Neuron (in vitro differentiated cells): ENCODE measurements at regions not wholly inside any gene's neighbourhood (a gene's known extent, or its start where the extent isn't known, plus 50 kb on each side); places are given as distances from the start of the nearest gene placed in this dataset.
"Not testable (repeated sequence)": the region's sequence is repeated elsewhere in the genome, so short reads cannot be mapped to it uniquely, and the experiment has no call there.

Experiments
- H2AFZ ChIP-seq: one replicate; pipeline ENCODE4 v1.6.1; 2013; ENCODE audit warnings: low read depth, mild to moderate bottlenecking, inconsistent platforms, low read length, moderate library complexity
- H3K27me3 ChIP-seq: one replicate; pipeline ENCODE4 v1.6.1; 2013; ENCODE audit warnings: low read length; ENCODE audit not compliant: insufficient read depth
- H3K36me3 ChIP-seq: one replicate; pipeline ENCODE4 v1.6.1; 2013; ENCODE audit warnings: low read length; ENCODE audit not compliant: insufficient read depth
- H3K4me1 ChIP-seq: one replicate; pipeline ENCODE4 v1.6.1; 2013; ENCODE audit warnings: low read length; ENCODE audit not compliant: insufficient read depth
- H3K4me3 ChIP-seq: 2 replicates; pipeline ENCODE4 v1.5.1; 2013; ENCODE audit warnings: mild to moderate bottlenecking, low read length, moderate library complexity
- H3K9me3 ChIP-seq: one replicate; pipeline ENCODE4 v1.6.1; 2013; ENCODE audit warnings: low read length

- H3K27me3 ChIP-seq, H3K4me1 ChIP-seq, H3K9me3 ChIP-seq, H3K4me3 ChIP-seq, H3K36me3 ChIP-seq, H2AFZ ChIP-seq: not testable (repeated sequence)
Measured at GRCh38 chr9:64813072-64813471, 471.9 kb downstream of the FOXD4L5 start.

DNA sequence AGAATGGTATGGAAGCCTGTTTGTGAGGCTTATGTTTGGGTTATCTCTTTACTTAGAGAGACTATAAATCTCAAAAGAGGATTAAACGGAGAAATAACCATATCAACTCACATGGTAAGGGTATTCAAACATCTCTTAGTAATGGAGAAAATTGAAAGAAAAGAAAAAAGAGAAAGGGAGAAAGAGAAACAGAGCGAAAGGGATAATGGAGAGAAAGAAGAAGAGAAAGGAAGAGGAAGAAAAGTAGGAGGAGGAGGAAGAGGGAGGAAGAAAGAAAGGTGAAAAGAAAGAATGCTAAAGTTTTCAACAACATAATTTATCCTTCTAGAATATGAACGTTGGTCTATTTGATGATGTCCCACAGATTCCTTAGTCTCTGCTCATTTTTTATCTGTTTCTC is 506.3 kb downstream of the FOXD4L5 start:
- not testable (repeated sequence) for H3K36me3 ChIP-seq, H3K4me1 ChIP-seq, H2AFZ ChIP-seq, H3K27me3 ChIP-seq, H3K9me3 ChIP-seq, H3K4me3 ChIP-seq

- not testable (repeated sequence) for H3K27me3 ChIP-seq, H3K9me3 ChIP-seq, H3K4me3 ChIP-seq, H3K4me1 ChIP-seq, H2AFZ ChIP-seq, H3K36me3 ChIP-seq
Measured at GRCh38 chr9:64776269-64776668, 508.7 kb downstream of the FOXD4L5 start.

- H3K4me1 ChIP-seq, H3K9me3 ChIP-seq, H3K36me3 ChIP-seq, H3K27me3 ChIP-seq, H2AFZ ChIP-seq: not testable (repeated sequence)
- H3K4me3 ChIP-seq: peak overlapping the region; percentile 41
Measured at GRCh38 chr9:64774813-64775793, 509.9 kb downstream of the FOXD4L5 start.

DNA sequence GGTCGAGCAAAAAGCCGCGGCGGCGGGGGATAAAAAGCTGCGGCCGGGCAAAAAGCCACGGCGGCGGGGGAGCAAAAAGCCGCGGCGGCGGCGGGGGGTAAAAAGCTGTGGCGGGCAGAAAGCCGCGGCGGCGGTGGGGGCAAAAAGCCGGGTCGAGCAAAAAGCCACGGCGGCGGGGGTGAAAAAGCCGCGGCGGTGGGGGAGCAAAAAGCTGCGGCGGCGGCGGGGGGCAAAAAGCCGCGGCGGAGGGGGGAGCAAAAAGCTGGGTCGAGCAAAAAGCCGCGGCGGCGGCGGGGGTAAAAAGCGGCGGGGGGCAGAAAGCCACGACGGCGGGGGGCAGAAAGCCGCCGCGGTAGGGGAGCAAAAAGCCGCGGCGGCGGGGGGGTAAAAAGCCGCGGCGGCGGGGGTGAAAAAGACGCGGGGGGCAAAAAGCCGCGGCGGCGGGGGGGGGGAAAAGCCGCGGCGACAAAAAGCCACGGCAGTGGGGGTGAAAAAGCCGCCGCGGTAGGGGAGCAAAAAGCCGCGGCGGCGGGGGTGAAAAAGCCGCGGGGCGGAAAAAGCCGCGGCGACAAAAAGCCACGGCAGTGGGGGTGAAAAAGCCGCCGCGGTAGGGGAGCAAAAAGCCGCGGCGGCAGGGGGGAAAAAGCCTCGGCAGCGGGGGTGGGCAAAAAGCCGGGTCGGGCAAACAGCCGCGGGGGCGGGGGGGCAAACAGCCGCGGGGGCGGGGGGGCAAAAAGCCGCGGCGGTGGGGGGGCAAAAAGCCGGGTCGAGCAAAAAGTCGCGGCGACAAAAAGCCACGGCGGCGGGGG is 510.8 kb downstream of the FOXD4L5 start:
- H2AFZ ChIP-seq, H3K36me3 ChIP-seq, H3K27me3 ChIP-seq, H3K9me3 ChIP-seq, H3K4me1 ChIP-seq: not testable (repeated sequence)
- H3K4me3 ChIP-seq: peak overlapping the region; percentile 39

- Histone ChIP-seq H3K4me3 (peak overlapping the region; percentile 39), H3K9me3 (no peaks in the 10 kb centered on the region), H3K4me1 (no peaks in the 10 kb centered on the region), H2AFZ (no peak overlapping the region), H3K27me3 (no peaks in the 10 kb centered on the region), H3K36me3 (no peaks in the 10 kb centered on the region)
Measured at GRCh38 chr9:64773491-64773931, 511.5 kb downstream of the FOXD4L5 start.

- H3K4me1 ChIP-seq, H3K36me3 ChIP-seq, H3K9me3 ChIP-seq, H2AFZ ChIP-seq, H3K27me3 ChIP-seq: not testable (repeated sequence)
- peak overlapping the region; percentile 39 for H3K4me3 ChIP-seq
Measured at GRCh38 chr9:64772751-64773331, 512.2 kb downstream of the FOXD4L5 start.

- H3K27me3 ChIP-seq, H3K36me3 ChIP-seq, H3K4me3 ChIP-seq, H2AFZ ChIP-seq, H3K9me3 ChIP-seq, H3K4me1 ChIP-seq: not testable (repeated sequence)
Measured at GRCh38 chr9:64772123-64772736, 512.8 kb downstream of the FOXD4L5 start.
